Iris pigment epithelial cell (primary cell): ENCODE measurements at regions not wholly inside any gene's neighbourhood (a gene's known extent, or its start where the extent isn't known, plus 50 kb on each side); places are given as distances from the start of the nearest gene placed in this dataset.

Experiments
- DNase-seq: peaks from one replicate; pipeline ENCODE4 v3.0.0-alpha.2; 2011; ENCODE audit warnings: low read depth

- no peak for DNase-seq
Observed at GRCh38 chr1:5522531-5523145, 469.6 kb downstream of the NPHP4 start.

DNA sequence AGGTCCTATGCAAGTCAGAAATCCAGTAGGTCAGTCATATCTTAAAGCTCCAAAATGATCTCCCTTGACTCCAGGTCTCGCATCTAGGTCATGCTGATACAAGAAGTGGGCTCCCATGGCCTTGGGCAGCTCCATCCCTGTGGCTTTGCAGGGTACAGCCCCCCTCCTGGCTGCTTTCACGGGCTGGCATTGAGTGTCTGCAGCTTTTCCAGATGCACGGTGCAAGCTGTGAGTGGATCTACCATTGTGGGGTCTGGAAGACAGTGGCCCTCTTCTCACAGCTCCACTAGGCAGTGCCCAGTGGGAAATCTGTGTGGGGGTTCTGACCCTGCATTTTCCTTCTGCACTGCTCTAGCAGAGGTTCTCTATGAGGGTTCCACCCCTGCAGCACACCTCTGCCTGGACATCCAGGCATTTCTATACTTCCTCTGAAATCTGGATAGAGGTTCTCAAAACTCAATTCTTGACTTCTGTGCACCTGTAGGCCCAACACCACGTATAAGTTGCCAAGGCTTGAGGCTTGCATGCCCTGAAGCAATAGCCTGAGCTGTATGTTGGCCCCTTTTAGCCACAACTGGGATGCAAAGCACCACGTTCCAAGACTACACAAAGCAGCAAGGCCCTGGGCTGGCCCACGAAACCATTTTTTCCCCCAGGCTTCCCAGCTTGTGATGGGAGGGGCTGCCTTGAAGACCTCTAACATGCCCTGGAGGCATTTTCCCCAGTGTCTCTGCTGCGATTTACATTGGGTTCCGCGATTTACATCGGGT is 472.7 kb downstream of the NPHP4 start:
- DNase-seq, result no peak

DNA sequence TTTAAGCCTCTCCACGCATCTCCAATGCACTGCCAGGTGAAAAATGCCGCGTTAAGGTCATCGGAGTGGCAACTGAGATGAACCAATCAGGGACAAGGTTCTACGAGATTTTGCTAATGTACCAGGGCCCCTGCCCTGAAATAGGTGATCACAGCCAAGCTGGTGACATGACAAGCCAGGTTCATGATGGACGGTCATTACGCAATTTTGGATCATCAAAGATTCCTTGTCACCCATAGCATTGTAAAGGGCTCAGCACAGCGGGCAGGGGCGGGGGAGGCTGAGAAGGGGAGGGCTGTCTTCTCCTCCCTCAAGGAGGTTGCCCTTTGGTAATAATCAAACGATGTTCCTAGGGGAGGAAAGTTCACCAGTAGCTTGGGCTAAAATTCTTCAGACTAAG is 475.5 kb downstream of the NPHP4 start:
- no peak for DNase-seq

DNA sequence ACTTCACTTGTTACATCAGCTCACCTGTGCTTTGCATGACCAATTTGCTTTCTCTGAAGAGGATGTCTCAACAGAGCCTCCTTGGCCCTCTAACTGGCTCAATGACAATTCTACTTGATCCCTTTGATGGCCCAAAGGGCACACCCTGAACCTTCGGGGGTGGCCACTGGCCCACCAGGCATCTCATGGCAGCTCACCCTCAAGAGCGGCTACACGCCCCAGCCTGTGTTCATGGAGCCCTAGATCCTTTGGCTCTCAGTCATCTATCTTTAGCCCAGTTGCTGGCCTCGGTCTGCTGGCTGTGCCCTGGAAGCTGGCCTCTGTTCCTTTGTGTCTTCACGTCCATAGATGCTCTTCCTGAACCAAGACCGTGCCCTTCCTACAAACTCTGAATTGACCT is 476.7 kb downstream of the NPHP4 start:
- DNase-seq, result no peak

GRCh38 chr1:5514527-5515183 is 477.6 kb downstream of the NPHP4 start:
- DNase-seq, result peak; percentile 24

DNA sequence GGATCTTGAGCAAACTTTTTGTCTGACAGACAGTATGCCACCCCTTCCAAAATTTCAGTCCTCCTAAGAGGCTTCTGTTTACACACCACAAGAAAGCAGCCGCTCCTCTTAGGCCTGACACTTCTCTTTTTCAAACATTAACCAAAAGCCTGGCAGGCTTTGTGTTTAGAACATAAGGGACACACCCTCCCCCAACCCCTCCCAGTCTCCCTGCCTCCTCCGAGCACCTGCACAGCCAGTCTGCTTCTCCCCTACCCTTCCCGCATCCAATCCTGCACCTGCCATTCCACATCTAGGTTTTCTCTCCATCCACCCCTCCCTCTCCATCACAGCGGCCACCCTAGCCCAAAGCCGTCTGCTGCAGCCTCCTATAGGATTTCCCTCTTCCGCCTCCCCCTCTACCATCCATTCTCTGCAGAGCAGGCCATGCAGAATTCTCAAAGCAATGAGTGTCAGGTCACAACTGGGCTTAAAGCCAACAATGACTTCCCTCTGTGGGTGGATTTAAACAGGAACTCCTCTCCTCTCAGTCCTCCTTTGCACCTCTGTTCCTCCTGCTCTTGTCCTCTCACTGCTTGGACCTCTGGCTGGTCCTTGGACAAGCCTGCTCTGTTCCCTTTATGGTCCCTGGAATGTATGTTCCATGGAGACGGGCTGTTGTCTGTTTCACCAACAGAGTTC is 478.2 kb downstream of the NPHP4 start:
- no peak for DNase-seq

GRCh38 chr1:5513179-5513578 is 479.0 kb downstream of the NPHP4 start:
- no peak for DNase-seq

DNA sequence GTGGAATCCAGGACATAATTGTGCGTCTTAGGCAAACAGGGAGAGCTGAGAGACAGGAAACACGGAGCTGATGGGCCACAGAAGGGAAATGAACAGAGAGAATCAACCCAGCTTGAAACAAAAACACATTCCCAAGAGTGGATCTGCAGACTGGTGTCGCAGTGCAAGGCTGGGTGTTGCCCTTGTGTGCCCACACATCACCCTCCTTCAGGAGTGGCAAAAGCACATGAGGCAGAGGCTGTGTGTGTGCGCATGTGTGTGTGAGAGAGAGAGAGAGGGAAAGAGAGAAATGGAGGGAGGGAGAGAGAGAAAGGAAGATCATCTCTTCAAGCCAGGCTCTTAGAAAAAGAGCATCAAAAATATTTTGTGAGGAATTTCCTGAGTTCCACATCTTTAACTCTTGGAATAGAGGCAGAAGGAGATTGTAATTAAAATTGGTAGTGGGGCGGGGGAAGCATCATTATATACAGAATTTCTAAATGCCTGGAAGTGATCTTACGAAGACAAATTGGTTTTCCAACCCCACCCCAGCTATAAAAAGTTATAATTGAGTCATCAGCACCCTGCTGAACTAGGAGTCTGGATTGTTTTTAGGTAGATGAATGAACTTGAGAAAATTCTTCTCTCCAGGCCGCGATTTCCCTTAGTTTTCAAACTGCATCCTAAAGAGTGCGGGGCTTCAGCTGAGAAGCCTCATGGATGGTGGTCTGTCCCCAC is 480.7 kb downstream of the NPHP4 start:
- DNase-seq, result no peak

GRCh38 chr1:5509664-5510452 is 482.4 kb downstream of the NPHP4 start:
- DNase-seq, result peak; percentile 17

DNA sequence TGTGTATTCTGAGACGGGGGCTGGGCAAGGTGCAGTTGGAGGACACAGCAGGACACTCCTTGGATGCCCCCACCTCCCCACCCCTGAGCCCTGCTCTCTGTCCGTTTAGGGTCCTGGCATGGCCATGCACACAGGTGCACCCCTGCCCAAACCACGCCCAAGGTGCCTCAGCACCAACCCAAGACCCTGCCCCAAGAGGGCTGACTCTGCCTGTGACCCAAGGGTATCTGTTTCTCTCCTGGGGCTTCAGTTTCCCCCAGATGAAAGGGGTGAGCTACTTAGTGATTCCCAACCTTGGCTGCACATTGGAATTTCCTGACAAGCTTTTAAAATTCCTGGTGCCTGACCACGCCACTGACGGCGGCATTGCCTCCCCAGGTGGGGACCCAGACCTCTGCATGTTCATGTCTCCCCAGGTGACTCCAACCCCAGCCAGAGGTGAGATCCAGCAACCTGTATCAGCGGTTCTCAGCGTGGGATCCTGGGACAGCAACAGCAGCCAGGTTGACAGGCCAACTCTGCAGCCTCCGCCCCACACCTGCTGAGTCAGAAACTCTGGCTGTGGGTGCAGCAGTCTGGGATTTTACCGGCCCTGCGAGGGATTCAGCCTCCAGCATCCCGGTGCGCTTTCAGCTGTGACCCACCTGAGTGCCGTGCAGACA is 483.4 kb downstream of the NPHP4 start:
- no peak for DNase-seq

DNA sequence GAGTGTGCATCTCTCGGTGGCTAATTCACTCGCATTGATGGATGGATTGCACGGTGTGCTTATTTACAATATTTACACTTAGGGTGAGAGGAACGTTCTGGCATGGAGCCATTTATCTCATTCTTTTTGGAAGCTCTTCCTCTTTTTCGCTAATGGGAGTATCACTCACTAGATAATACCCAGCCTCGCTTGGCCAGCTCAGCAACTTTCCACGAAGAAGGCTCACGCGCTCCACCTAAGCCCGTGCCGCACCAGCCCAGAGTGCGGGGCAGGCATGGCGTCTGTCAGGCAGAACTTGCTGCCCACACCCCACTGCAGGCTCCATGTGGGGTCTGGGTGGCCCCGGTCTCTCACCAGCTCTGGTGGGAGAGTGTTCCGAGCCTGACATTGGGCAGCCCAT is 484.9 kb downstream of the NPHP4 start:
- no peak for DNase-seq

GRCh38 chr1:5506634-5507033 is 485.6 kb downstream of the NPHP4 start:
- no peak for DNase-seq

DNA sequence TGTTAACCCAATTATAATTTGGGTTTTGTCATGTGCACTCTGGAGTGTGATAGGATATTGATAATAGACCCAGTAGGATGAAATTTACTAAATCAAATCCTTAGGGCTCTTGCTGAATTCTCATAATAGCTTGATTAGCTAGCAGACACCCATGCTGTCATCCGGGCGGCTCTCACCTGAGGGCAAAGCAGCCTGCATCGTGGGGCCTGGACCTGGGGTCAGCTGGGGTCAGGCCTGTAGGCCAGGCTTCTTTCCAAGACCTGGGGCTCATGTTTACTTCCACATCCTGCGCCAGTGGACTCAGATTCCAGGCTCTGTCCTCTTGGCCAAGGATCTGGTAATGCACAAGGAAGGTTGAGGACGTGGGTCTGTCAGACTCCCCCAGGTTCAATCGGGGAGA is 486.3 kb downstream of the NPHP4 start:
- no peak for DNase-seq

- no peak for DNase-seq
Observed at GRCh38 chr1:5504364-5504740, 487.9 kb downstream of the NPHP4 start.

DNA sequence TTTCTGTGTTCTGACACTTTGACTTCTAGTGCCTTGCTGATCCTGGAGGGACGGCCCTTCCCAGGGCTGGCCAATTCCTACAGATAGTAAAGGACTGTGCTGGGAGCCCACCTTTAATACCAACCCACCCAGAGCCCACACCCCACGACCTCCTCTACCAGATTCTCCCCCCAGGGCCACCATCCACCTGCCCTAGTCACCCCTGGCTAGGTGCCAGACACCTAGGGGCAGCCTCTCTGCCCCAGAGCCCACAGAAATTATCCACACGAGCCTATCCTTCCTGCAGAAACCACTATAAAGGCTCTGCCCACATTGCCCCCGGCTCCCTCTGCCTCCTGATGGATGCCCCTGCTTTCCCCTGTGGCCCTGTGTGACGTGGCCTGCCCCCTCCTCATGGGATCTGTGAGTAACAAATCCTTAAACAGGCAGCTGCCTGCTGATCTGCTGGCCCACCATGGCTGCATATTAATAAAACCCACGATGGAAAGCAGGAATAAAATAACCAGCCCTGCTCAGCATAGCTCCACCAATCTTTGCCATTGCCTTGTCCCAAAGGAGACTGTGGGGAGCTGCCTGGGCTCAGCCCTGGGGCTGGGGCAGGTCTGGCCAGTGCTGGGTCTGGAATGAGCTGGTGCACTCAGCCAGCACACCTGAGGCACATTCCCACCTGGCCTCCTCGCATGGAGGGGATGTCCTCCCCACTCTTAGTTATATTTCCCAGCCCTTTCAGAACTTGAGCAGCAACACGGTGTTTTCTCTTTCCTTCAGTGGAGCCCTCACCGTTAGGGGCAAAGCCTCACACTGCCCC is 488.5 kb downstream of the NPHP4 start:
- no peak for DNase-seq

DNA sequence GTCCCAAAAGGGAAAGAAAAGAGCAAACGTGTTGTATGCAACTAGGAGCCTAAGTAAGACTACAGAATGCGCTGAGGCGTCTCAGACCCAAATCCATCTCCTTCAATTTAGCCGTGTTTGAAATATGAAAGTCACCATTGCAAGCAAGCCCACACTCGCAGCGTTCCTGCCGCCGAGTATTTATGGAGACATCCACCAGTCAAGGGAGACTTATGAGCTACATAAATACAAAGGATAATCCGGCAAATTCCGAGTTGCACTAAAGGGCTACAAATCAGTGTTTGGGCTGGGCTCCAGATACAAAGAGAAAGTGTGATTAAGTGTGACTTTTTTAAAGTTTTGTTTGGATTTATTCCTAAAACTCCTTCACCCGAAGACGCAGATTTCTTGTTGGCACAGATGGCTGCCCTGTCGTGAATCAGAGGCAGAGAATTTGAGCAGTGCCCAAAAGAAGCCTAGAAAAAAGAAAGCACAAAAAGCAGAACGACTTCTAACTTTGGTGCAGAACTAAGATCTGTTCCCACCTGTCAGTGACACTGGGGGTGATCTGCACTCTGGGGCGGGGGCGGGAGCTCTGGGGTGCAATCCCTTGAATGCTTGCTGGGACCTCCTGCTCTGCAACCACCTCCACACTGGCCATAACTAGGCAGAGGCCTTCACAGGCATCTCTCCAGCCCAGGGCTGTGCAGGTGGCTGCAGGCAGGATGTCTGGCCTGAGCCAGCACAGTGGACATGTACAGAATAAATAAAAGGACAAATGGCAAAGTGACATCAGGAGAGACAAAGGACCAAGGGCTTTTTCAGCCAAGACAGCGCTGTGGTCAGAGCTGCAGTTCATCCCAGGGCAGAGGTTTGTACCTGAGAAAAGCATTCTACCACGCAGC is 489.7 kb downstream of the NPHP4 start:
- no peak for DNase-seq

GRCh38 chr1:5501206-5501930 is 490.9 kb downstream of the NPHP4 start:
- DNase-seq, result no peak

DNA sequence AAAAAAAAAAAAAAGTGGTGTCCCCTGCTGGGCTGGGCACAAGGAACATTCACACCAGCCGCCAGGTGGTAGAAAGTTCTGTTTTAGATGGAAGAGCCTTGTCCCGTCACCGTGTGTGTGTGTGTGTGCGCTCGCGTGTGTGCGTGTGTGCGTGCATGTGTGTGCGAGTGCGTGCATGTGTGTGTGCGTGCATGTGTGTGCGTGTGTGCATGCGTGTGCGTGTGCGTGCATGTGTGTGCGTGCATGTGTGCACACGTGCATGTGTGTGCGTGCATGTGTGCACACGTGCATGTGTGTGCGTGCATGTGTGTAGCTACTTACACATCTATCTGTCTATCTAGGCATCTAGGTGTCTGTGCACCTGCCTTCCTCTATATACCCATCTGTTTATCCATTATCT is 491.7 kb downstream of the NPHP4 start:
- DNase-seq, result no peak
